ENCODE measurements at regions not wholly inside any gene's neighbourhood (a gene's known extent, or its start where the extent isn't known, plus 50 kb on each side); places are given as distances from the start of the nearest gene placed in this dataset.

- Histone ChIP-seq H3K9me3 (ENCODE audit: insufficient read depth, low read depth, low read length) (no peaks in the 10 kb centered on the region), H4K20me1 (ENCODE audit: insufficient read depth, low read length, poor library complexity, severe bottlenecking) (no peaks in the 10 kb centered on the region), H3K9me2 (replicated peaks; ENCODE audit: low read depth, low read length) (no peaks in the 10 kb centered on the region), H2AFZ (ENCODE audit: low read length) (no peak overlapping the region), H3K4me1 (ENCODE audit: insufficient read depth, low read length, poor library complexity, severe bottlenecking) (no peaks in the 10 kb centered on the region), H3F3A (ENCODE audit: low read depth) (no peaks in the 10 kb centered on the region), H3K9ac (ENCODE audit: low read depth, low read length, poor library complexity, severe bottlenecking) (no peak overlapping the region), H3K4me2 (ENCODE audit: low read depth, low read length, poor library complexity, severe bottlenecking) (no peak overlapping the region), H3K4me3 (ENCODE audit: low read length, poor library complexity, severe bottlenecking) (no peak overlapping the region), H3K79me2 (ENCODE audit: insufficient read depth, low read length) (no peaks in the 10 kb centered on the region), H3K36me3 (ENCODE audit: insufficient read depth, low read length) (no peaks in the 10 kb centered on the region), H3K27me3 (ENCODE audit: insufficient read depth, low read length, poor library complexity, severe bottlenecking) (no peaks in the 10 kb centered on the region)
- no peak for TF ChIP-seq EZH2phosphoT487 (IDR thresholded peaks at IDR 0.05; ENCODE audit: borderline replicate concordance)
- TF ChIP-seq CTCF (conservative IDR thresholded peaks at IDR 0.05; ENCODE audit: low read length): no peak
Observed at GRCh38 chr12:30482650-30483049, 213.0 kb downstream of the IPO8 start.

GRCh38 chr12:30473274-30473673 lies 222.4 kb downstream of the IPO8 start:
- Histone ChIP-seq H3K36me3 (ENCODE audit: insufficient read depth, low read length) (no peaks in the 10 kb centered on the region), H3K9me2 (replicated peaks; ENCODE audit: low read depth, low read length) (no peaks in the 10 kb centered on the region), H4K20me1 (ENCODE audit: insufficient read depth, low read length, poor library complexity, severe bottlenecking) (no peaks in the 10 kb centered on the region), H3F3A (ENCODE audit: low read depth) (no peaks in the 10 kb centered on the region), H3K4me3 (ENCODE audit: low read length, poor library complexity, severe bottlenecking) (no peak overlapping the region), H3K4me2 (ENCODE audit: low read depth, low read length, poor library complexity, severe bottlenecking) (no peak overlapping the region), H2AFZ (ENCODE audit: low read length) (no peak overlapping the region), H3K79me2 (ENCODE audit: insufficient read depth, low read length) (no peaks in the 10 kb centered on the region), H3K9me3 (ENCODE audit: insufficient read depth, low read depth, low read length) (no peaks in the 10 kb centered on the region), H3K27me3 (ENCODE audit: insufficient read depth, low read length, poor library complexity, severe bottlenecking) (no peaks in the 10 kb centered on the region), H3K4me1 (ENCODE audit: insufficient read depth, low read length, poor library complexity, severe bottlenecking) (no peaks in the 10 kb centered on the region), H3K9ac (ENCODE audit: low read depth, low read length, poor library complexity, severe bottlenecking) (no peak overlapping the region)
- TF ChIP-seq CTCF (conservative IDR thresholded peaks at IDR 0.05; ENCODE audit: low read length): no peak

GRCh38 chr12:30466093-30466585 lies 229.5 kb downstream of the IPO8 start:
- TF ChIP-seq CTCF (conservative IDR thresholded peaks at IDR 0.05; ENCODE audit: low read length) (no peak), EZH2phosphoT487 (IDR thresholded peaks at IDR 0.05; ENCODE audit: borderline replicate concordance) (no peak)
- no peaks in the 10 kb centered on the region for H3F3A ChIP-seq (ENCODE audit: low read depth)
- no peaks in the 10 kb centered on the region for H3K27me3 ChIP-seq (ENCODE audit: insufficient read depth, low read length, poor library complexity, severe bottlenecking)
- no peaks in the 10 kb centered on the region; the same call in 1 of the 2 replicates for H3K9me3 ChIP-seq (ENCODE audit: insufficient read depth, low read depth, low read length)
- no peak overlapping the region for H3K4me3 ChIP-seq (ENCODE audit: low read length, poor library complexity, severe bottlenecking)
- H3K36me3 ChIP-seq (ENCODE audit: insufficient read depth, low read length): no peaks in the 10 kb centered on the region
- no peaks in the 10 kb centered on the region for H3K79me2 ChIP-seq (ENCODE audit: insufficient read depth, low read length)
- no peak overlapping the region for H2AFZ ChIP-seq (ENCODE audit: low read length)
- H3K9me2 ChIP-seq (replicated peaks; ENCODE audit: low read depth, low read length): no peaks in the 10 kb centered on the region
- H3K4me2 ChIP-seq (ENCODE audit: low read depth, low read length, poor library complexity, severe bottlenecking): no peak overlapping the region
- H3K4me1 ChIP-seq (ENCODE audit: insufficient read depth, low read length, poor library complexity, severe bottlenecking): no peaks in the 10 kb centered on the region
- no peak overlapping the region for H3K9ac ChIP-seq (ENCODE audit: low read depth, low read length, poor library complexity, severe bottlenecking)
- H4K20me1 ChIP-seq (ENCODE audit: insufficient read depth, low read length, poor library complexity, severe bottlenecking): no peaks in the 10 kb centered on the region

Data from Loucy (cell line).